HG03103 (cell line): ENCODE measurements at regions not wholly inside any gene's neighbourhood (a gene's known extent, or its start where the extent isn't known, plus 50 kb on each side); places are given as distances from the start of the nearest gene placed in this dataset.

Source experiments
- ATAC-seq: cut with Tn5 transposase; IDR thresholded peaks from one replicate; pipeline ENCODE4 v1.9.1; 2021; ENCODE audit warnings: low read depth; ENCODE audit not compliant: unreplicated experiment

DNA sequence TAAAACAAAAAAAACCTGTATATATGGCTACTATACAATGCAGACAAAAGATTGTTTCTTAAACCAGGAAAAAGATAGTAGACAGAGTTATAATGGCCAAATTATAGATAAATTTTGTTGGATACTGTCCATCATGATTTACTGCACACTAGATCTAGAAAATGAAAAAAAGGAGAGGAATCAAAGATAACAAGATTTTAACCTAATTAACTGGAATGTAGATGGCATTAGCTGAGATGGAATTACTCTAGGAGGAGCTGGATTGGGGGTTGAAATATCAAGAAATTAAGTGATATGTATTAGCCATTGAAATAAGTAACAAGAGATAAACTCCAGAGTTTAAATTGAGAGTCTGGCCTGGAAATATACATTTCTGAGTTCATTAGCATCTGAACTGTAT is 1489.1 kb downstream of the PLA2G4A start:
- ATAC-seq = no peak

DNA sequence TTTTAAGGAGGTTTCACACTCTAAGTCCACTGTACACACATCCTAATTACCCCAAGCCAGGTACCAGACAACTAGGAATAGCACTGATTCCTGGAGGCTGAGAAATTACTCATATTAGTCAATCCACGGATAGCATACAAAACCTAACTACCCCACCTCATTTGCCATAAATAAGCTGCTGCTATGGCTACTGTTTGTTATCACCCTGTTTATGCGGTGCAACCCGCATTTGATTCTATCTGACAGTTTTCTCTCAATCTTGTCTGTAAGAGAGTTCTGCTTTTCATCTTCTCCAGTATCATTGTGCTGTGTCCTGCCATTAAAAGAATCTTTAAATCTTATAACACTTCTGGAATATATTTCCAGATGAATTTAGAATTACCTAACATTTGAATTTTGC is 1496.5 kb downstream of the PLA2G4A start:
- ATAC-seq = no peak

DNA sequence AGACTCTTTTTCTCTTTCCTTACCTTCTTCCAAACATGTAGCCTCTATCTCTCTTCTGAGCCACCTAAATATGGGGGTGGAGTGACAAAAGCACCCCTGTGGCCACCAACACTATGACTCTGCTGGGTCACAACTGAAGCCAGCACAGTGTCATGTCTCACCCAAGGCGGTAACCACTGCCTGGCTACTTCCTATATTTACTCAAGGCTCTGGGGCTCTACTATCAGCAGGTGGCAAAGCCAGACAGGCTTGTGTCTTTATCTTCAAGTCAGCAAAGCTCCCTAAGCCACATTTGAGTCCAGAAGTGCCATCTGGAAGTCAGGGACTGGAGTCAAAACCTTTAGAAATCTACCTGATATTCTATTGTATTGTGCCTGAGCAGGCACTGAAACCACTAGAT is 1515.2 kb downstream of the PLA2G4A start:
- no peak for ATAC-seq

DNA sequence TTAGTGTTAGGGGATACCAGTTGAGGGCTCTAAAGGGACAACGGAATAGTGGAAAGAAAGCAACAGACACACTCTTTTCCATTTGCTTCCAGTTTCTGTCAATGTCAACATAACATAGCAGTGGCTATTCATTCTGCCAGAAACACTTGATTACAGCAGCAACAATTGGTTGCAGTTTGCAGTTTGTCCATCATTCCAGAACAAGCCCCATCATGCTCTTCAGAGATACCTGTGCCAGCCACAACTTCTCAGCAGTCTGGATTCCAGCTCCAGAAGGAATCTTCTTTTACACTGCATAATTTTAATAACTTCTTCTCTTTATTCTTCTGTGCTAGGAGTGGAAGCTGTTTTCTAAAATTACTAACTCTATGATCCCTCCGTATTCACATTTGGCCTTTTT is 1521.4 kb downstream of the PLA2G4A start:
- ATAC-seq = no peak

GRCh38 chr1:188355082-188355481 is 1526.3 kb downstream of the PLA2G4A start:
- ATAC-seq = no peak

DNA sequence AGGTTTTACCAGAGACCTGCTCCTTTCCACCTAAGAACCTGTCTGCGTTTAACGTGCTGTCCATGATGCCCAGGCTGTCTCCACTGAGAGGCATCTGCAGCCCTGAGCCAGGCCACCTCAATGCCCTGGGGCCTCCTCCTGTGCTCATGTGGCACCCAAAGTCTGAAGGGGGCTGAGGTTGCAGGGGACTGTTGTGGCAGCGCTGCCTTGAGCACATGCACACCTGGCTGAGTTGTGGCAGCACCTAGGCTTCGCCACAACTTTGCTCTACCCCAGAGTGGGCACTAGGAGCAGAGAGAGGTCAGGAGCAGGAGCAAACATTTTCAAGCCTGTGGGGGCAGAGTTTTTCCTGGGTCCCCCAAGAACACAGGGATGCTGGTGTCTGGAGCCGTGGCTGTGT is 1527.1 kb downstream of the PLA2G4A start:
- ATAC-seq = no peak

DNA sequence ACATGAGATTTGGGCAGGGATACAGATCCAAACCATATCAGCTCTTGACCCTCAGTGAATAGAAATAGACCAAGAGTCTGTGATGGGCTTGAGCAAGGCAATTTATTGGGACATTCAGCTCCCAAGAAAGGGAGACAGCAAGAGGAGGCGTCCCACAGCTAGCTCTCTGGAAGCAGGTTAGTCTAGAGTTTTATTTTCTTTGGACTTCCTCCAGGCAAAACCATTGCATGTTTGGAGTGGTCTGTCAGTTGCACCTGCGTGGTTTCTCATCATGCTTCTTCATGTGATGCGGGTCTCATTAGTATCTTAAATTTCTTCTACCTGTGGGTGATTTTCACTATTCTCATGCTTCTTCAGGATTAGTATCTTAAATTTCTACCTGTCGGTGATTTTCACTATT is 1530.6 kb downstream of the PLA2G4A start:
- no peak for ATAC-seq

DNA sequence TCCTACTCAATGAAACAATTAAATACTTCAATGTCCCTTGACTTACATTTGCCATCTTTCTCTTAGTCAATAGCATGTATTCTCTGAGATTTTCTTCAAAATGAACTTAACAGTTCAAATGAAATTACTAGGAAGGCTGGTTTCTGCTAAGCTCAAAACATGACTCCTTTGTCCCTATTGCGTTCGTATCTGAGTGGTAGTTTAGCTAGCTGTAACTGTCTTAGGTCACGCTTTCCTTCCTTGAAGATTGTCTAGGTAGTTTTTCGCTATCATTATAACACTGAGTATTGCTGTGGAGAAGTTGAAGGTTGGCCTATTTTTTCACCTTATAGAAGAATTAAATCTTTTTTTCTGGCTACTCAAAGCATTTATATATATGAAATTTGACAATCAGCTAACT is 1535.2 kb downstream of the PLA2G4A start:
- ATAC-seq = no peak

DNA sequence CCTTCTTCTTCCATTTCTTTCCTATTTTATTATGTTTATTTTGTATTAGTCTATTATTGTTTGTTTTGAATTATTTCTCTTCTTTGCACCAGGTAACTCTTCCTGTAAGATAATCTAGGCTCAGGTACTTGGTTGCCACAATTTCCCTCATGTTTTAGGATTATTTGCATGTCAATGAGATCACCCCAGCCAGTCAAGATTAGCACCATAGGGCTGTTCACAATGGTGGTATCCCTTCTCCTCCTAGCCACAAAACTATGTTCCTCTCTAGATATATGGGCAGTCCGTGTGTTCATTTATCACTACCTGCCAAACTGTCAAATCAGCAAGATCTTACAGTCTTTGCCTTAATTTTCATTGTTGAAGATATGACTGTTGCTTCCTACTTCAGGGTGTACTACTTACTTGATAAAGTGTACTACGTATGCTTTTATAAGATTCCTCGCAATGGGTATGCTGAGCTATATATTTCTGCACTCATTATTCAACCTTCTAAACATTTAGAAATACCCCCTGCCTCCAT is 1536.2 kb downstream of the PLA2G4A start:
- ATAC-seq = no peak

- ATAC-seq = no peak
These were observed 1537.1 kb downstream of the PLA2G4A start for GRCh38 chr1:188365874-188366273.

- no peak for ATAC-seq
These were observed 1538.9 kb downstream of the PLA2G4A start for GRCh38 chr1:188367661-188368060.

- ATAC-seq = no peak
These were observed 1542.6 kb downstream of the PLA2G4A start for GRCh38 chr1:188371295-188371806.

- ATAC-seq = no peak
These were observed 1544.1 kb downstream of the PLA2G4A start for GRCh38 chr1:188372821-188373220.

DNA sequence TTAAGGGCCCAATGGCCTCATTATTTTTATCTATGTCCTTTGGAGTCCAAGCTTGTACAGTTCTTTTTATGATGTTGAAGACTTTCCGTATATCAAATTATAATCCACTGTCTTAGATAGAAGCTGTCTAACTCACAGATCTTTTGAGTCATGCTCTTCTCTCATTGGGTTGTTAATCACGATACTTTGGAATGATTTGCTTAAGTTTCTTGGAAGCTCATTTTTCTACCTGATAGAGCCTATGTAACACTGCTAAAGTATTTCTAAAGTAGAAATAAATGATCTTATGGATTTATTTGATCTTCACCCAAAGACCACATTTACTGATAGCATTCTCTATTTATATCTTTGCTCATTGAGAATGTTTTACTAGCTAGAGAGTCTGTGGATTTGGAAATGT is 1554.1 kb downstream of the PLA2G4A start:
- ATAC-seq = no peak

DNA sequence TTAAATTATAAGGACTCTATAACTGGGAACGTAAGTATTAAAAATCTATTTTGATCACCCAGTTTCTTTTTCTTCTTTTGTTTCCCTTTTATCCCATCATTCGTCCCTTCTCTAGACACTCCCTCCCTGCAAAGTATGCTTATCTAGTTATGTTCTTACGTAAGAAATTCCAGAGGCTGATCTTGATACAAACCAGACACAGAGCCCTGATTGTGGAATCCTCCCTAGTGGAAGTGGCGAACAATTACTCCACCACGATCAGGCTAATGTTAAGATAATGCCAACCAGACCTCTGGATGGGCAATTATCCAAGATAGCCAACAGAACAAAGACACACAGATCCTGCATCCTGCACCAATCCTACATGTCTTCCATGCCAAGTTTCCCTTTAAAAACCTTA is 1557.4 kb downstream of the PLA2G4A start:
- no peak for ATAC-seq

- no peak for ATAC-seq
These were observed 1557.9 kb downstream of the PLA2G4A start for GRCh38 chr1:188386666-188387065.

GRCh38 chr1:188394677-188395076 is 1565.9 kb downstream of the PLA2G4A start:
- no peak for ATAC-seq

DNA sequence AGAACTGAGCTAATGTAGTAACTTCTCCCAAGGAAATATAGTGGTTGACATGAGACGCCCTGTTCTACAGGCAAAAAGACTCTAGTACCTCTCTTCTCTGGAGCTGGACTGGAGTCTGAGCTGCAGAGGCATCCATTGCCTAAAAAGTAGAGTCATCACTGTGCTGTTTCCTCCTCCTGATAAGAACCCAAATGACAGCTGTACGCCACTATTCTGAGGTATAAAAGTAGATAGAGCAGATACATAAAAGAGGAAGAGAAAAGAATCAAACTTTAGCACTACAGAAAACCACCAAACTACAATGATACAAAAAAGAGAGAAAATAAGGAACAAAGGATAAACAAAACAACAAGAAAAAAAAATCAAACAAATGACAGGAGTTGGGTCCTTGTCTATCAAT is 1568.8 kb downstream of the PLA2G4A start:
- ATAC-seq = no peak

GRCh38 chr1:188402986-188403385 is 1574.2 kb downstream of the PLA2G4A start:
- ATAC-seq = no peak

- no peak for ATAC-seq
These were observed 1577.9 kb downstream of the PLA2G4A start for GRCh38 chr1:188406636-188407035.

DNA sequence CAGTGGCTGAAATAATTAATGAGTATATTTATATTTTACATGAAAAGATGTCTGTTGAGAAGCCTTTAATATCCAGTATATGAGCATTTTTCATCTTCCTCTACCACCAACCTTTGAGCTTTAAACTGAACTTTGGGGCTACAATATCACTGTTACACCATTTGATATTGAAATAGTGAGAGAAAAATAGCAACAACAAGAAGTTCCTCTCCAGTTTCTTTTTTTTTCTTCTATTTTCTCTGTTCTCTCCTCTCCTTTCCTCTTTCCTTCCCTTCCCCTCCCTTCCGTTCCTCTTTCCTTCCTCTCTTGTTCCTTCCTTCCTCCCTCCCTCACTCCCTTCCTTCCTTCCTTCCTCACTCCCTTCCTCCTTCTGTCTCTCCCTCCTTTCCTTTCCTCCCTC is 1591.4 kb downstream of the PLA2G4A start:
- no peak for ATAC-seq

- no peak for ATAC-seq
These were observed 1594.3 kb downstream of the PLA2G4A start for GRCh38 chr1:188423073-188423472.

DNA sequence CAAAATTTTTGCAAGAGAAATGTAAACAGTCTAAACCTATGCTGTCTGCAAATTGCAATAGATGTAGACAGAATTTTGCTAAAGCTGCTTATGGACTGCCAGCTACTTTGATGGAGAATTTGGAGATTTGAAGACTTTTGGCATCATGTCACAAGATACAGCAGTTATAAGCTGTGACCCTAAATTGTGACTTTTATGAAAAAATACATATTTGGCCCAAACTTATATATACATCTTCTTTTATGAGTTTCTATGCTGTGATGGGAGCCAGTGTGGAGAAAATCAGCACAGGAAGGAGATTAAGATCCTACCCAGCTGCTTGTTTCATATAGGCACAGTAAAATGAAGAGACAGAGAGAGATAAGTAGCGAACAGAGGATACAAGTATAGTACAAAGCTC is 1595.4 kb downstream of the PLA2G4A start:
- no peak for ATAC-seq
